ENCODE measurements at regions not wholly inside any gene's neighbourhood (a gene's known extent, or its start where the extent isn't known, plus 50 kb on each side); places are given as distances from the start of the nearest gene placed in this dataset.

GRCh38 chr7:51973071-51973470 is 656.5 kb upstream of the COBL start:
- no peak for TF ChIP-seq EZH2 (IDR thresholded peaks at IDR 0.05; ENCODE audit: low read depth, low read length, severe bottlenecking)
- TF ChIP-seq SRF (IDR thresholded peaks at IDR 0.05; ENCODE audit: low read depth, low read length) = no peak
- TF ChIP-seq POLR2AphosphoS5 (IDR thresholded peaks at IDR 0.05; ENCODE audit: low read depth, low read length) = no peak
- TF ChIP-seq KDM5A (IDR thresholded peaks at IDR 0.05; ENCODE audit: low read length) = no peak
- TF ChIP-seq RFX5 (IDR thresholded peaks at IDR 0.05; ENCODE audit: borderline replicate concordance, low read depth, low read length) = no peak
- no peak for TF ChIP-seq CTCF (IDR thresholded peaks at IDR 0.05; ENCODE audit: control extremely low read depth in 1 of 3, insufficient read depth in 1 of 3, low read depth in 1 of 3, low read length in 3 of 3)
- TF ChIP-seq POLR2A (IDR thresholded peaks at IDR 0.05; ENCODE audit: control extremely low read depth in 1 of 2, low read depth in 2 of 2, low read length in 2 of 2) = no peak
- TF ChIP-seq EP300 (IDR thresholded peaks at IDR 0.05; ENCODE audit: borderline replicate concordance in 1 of 2, low read depth in 2 of 2, low read length in 2 of 2) = no peak
- no peak for TF ChIP-seq MAX (IDR thresholded peaks at IDR 0.05)
- TF ChIP-seq ATF2 (IDR thresholded peaks at IDR 0.05; ENCODE audit: low read length) = no peak
- TF ChIP-seq ZNF274 (IDR thresholded peaks at IDR 0.05; ENCODE audit: borderline replicate concordance, extremely low read depth, low read length) = no peak
- no peak for TF ChIP-seq NANOG (IDR thresholded peaks at IDR 0.05; ENCODE audit: insufficient read depth, low read depth, low read length, poor library complexity, severe bottlenecking)
- TF ChIP-seq MAFK (IDR thresholded peaks at IDR 0.05; ENCODE audit: low read depth, low read length) = no peak
- no peak for TF ChIP-seq ASH2L (IDR thresholded peaks at IDR 0.05; ENCODE audit: low read length)

All from H1 (cell line).